Sigmoid colon (tissue), 4 donors: ENCODE measurements at regions not wholly inside any gene's neighbourhood (a gene's known extent, or its start where the extent isn't known, plus 50 kb on each side); places are given as distances from the start of the nearest gene placed in this dataset.

Source experiments
- CTCF ChIP-seq, 4 experiments: fragments of 450-650 bp in 3 of 4; fragments of 200-600 bp in 1 of 4; IDR thresholded peaks; one replicate each; pipeline ENCODE4 v1.5.1; 2016 to 2019; ENCODE audit warnings: antibody characterized with exemption in 4 of 4, mild to moderate bottlenecking in 3 of 4, moderate library complexity in 2 of 4
- EP300 ChIP-seq, 4 donors: sonication (generic); formaldehyde crosslinking; IDR thresholded peaks; one replicate each; pipeline ENCODE4 v1.6.1; 2017; ENCODE audit warnings: antibody characterized with exemption in 4 of 4
- POLR2A ChIP-seq, 2 donors: fragments of 450-650 bp; IDR thresholded peaks; one replicate each; pipeline ENCODE4 v1.6.1; 2016; ENCODE audit warnings: antibody characterized with exemption in 2 of 2, mild to moderate bottlenecking in 2 of 2, moderate library complexity in 2 of 2
- POLR2AphosphoS5 ChIP-seq, 4 donors: sonication (generic); formaldehyde crosslinking; IDR thresholded peaks; one replicate each; pipeline ENCODE4 v1.6.1; 2017; ENCODE audit warnings: antibody characterized with exemption in 4 of 4

- TF ChIP-seq EP300 (IDR thresholded peaks at IDR 0.05) (no peak), POLR2A (IDR thresholded peaks at IDR 0.05) (no peak), CTCF (IDR thresholded peaks at IDR 0.05) (no peak), POLR2AphosphoS5 (IDR thresholded peaks at IDR 0.05) (no peak)
Measured at GRCh38 chr2:222043897-222044296, 254.9 kb downstream of the PAX3 start.
